ENCODE measurements at regions not wholly inside any gene's neighbourhood (a gene's known extent, or its start where the extent isn't known, plus 50 kb on each side); places are given as distances from the start of the nearest gene placed in this dataset.

GRCh38 chr2:188119112-188119838, 172.4 kb upstream of the GULP1 start:
- H3K4me1 ChIP-seq (ENCODE audit: control insufficient read depth in 3 of 3, insufficient read depth in 3 of 3, low read length in 3 of 3), result no peaks in the 10 kb centered on the region
- no peak overlapping the region for H3K27ac ChIP-seq (ENCODE audit: low read depth, low read length)
- no peaks in the 10 kb centered on the region for H3K9me3 ChIP-seq (ENCODE audit: control insufficient read depth in 3 of 3, low read length in 3 of 3)
- H3K36me3 ChIP-seq (ENCODE audit: control insufficient read depth in 3 of 3, insufficient read depth in 3 of 3, low read length in 3 of 3), result no peaks in the 10 kb centered on the region
- no peak overlapping the region for H3K4me3 ChIP-seq (ENCODE audit: low read length in 3 of 3)
- no peak overlapping the region for H3K9ac ChIP-seq (ENCODE audit: low read depth in 1 of 3, low read length in 3 of 3)
- no peaks in the 10 kb centered on the region for H3K27me3 ChIP-seq (ENCODE audit: control insufficient read depth in 3 of 3, insufficient read depth in 3 of 3, low read length in 3 of 3)

GRCh38 chr2:188122985-188123384, 168.7 kb upstream of the GULP1 start:
- Histone ChIP-seq H3K27ac (ENCODE audit: low read depth, low read length) (no peak overlapping the region), H3K36me3 (ENCODE audit: control insufficient read depth in 3 of 3, insufficient read depth in 3 of 3, low read length in 3 of 3) (no peaks in the 10 kb centered on the region), H3K9me3 (ENCODE audit: control insufficient read depth in 3 of 3, low read length in 3 of 3) (no peaks in the 10 kb centered on the region), H3K27me3 (ENCODE audit: control insufficient read depth in 3 of 3, insufficient read depth in 3 of 3, low read length in 3 of 3) (no peaks in the 10 kb centered on the region), H3K4me1 (ENCODE audit: control insufficient read depth in 3 of 3, insufficient read depth in 3 of 3, low read length in 3 of 3) (no peaks in the 10 kb centered on the region), H3K9ac (ENCODE audit: low read depth in 1 of 3, low read length in 3 of 3) (no peak overlapping the region), H3K4me3 (ENCODE audit: low read length in 3 of 3) (no peak overlapping the region)

- H3K36me3 ChIP-seq (ENCODE audit: control insufficient read depth in 3 of 3, insufficient read depth in 3 of 3, low read length in 3 of 3), result no peaks in the 10 kb centered on the region
- H3K27me3 ChIP-seq (ENCODE audit: control insufficient read depth in 3 of 3, insufficient read depth in 3 of 3, low read length in 3 of 3), result no peaks in the 10 kb centered on the region
- H3K27ac ChIP-seq (ENCODE audit: low read depth, low read length), result no peak overlapping the region
- no peaks in the 10 kb centered on the region for H3K9me3 ChIP-seq (ENCODE audit: control insufficient read depth in 3 of 3, low read length in 3 of 3)
- H3K9ac ChIP-seq (ENCODE audit: low read depth in 1 of 3, low read length in 3 of 3), result no peak overlapping the region
- peaks cover 0 to 2% (median 0%) of the 10 kb centered on the region in 3 donors for H3K4me1 ChIP-seq (ENCODE audit: control insufficient read depth in 3 of 3, insufficient read depth in 3 of 3, low read length in 3 of 3)
- H3K4me3 ChIP-seq (ENCODE audit: low read length in 3 of 3), result no peak overlapping the region
Measured at GRCh38 chr2:188129677-188130076, 162.0 kb upstream of the GULP1 start.

- no peaks in the 10 kb centered on the region for H3K27me3 ChIP-seq (ENCODE audit: control insufficient read depth in 3 of 3, insufficient read depth in 3 of 3, low read length in 3 of 3)
- no peak overlapping the region for H3K4me3 ChIP-seq (ENCODE audit: low read length in 3 of 3)
- H3K4me1 ChIP-seq (ENCODE audit: control insufficient read depth in 3 of 3, insufficient read depth in 3 of 3, low read length in 3 of 3), result peaks cover 0 to 2% (median 0%) of the 10 kb centered on the region in 3 donors
- no peaks in the 10 kb centered on the region for H3K9me3 ChIP-seq (ENCODE audit: control insufficient read depth in 3 of 3, low read length in 3 of 3)
- H3K36me3 ChIP-seq (ENCODE audit: control insufficient read depth in 3 of 3, insufficient read depth in 3 of 3, low read length in 3 of 3), result no peaks in the 10 kb centered on the region
- H3K27ac ChIP-seq (ENCODE audit: low read depth, low read length), result no peak overlapping the region
- no peak overlapping the region for H3K9ac ChIP-seq (ENCODE audit: low read depth in 1 of 3, low read length in 3 of 3)
Measured at GRCh38 chr2:188130317-188130716, 161.4 kb upstream of the GULP1 start.

GRCh38 chr2:188131281-188131680, 160.4 kb upstream of the GULP1 start:
- no peaks in the 10 kb centered on the region for H3K9me3 ChIP-seq (ENCODE audit: control insufficient read depth in 3 of 3, low read length in 3 of 3)
- H3K4me1 ChIP-seq (ENCODE audit: control insufficient read depth in 3 of 3, insufficient read depth in 3 of 3, low read length in 3 of 3), result peaks cover 0 to 2% (median 0%) of the 10 kb centered on the region in 3 donors
- H3K36me3 ChIP-seq (ENCODE audit: control insufficient read depth in 3 of 3, insufficient read depth in 3 of 3, low read length in 3 of 3), result no peaks in the 10 kb centered on the region
- no peak overlapping the region for H3K9ac ChIP-seq (ENCODE audit: low read depth in 1 of 3, low read length in 3 of 3)
- H3K27me3 ChIP-seq (ENCODE audit: control insufficient read depth in 3 of 3, insufficient read depth in 3 of 3, low read length in 3 of 3), result no peaks in the 10 kb centered on the region
- no peak overlapping the region for H3K4me3 ChIP-seq (ENCODE audit: low read length in 3 of 3)
- no peak overlapping the region for H3K27ac ChIP-seq (ENCODE audit: low read depth, low read length)

- Histone ChIP-seq H3K36me3 (ENCODE audit: control insufficient read depth in 3 of 3, insufficient read depth in 3 of 3, low read length in 3 of 3) (no peaks in the 10 kb centered on the region), H3K27ac (ENCODE audit: low read depth, low read length) (no peak overlapping the region), H3K4me3 (ENCODE audit: low read length in 3 of 3) (no peak overlapping the region), H3K4me1 (ENCODE audit: control insufficient read depth in 3 of 3, insufficient read depth in 3 of 3, low read length in 3 of 3) (peaks cover 0 to 2% (median 0%) of the 10 kb centered on the region in 3 donors), H3K27me3 (ENCODE audit: control insufficient read depth in 3 of 3, insufficient read depth in 3 of 3, low read length in 3 of 3) (no peaks in the 10 kb centered on the region), H3K9ac (ENCODE audit: low read depth in 1 of 3, low read length in 3 of 3) (no peak overlapping the region), H3K9me3 (ENCODE audit: control insufficient read depth in 3 of 3, low read length in 3 of 3) (no peaks in the 10 kb centered on the region)
Measured at GRCh38 chr2:188132385-188132784, 159.3 kb upstream of the GULP1 start.

GRCh38 chr2:188134241-188134640, 157.4 kb upstream of the GULP1 start:
- Histone ChIP-seq H3K4me1 (ENCODE audit: control insufficient read depth in 3 of 3, insufficient read depth in 3 of 3, low read length in 3 of 3) (peaks cover 0 to 2% (median 0%) of the 10 kb centered on the region in 3 donors), H3K9ac (ENCODE audit: low read depth in 1 of 3, low read length in 3 of 3) (no peak overlapping the region), H3K27ac (ENCODE audit: low read depth, low read length) (no peak overlapping the region), H3K4me3 (ENCODE audit: low read length in 3 of 3) (no peak overlapping the region), H3K9me3 (ENCODE audit: control insufficient read depth in 3 of 3, low read length in 3 of 3) (no peaks in the 10 kb centered on the region), H3K27me3 (ENCODE audit: control insufficient read depth in 3 of 3, insufficient read depth in 3 of 3, low read length in 3 of 3) (no peaks in the 10 kb centered on the region), H3K36me3 (ENCODE audit: control insufficient read depth in 3 of 3, insufficient read depth in 3 of 3, low read length in 3 of 3) (no peaks in the 10 kb centered on the region)

GRCh38 chr2:188138313-188138712, 153.4 kb upstream of the GULP1 start:
- H3K9me3 ChIP-seq (ENCODE audit: control insufficient read depth in 3 of 3, low read length in 3 of 3), result no peaks in the 10 kb centered on the region
- H3K4me1 ChIP-seq (ENCODE audit: control insufficient read depth in 3 of 3, insufficient read depth in 3 of 3, low read length in 3 of 3), result no peaks in the 10 kb centered on the region
- H3K27me3 ChIP-seq (ENCODE audit: control insufficient read depth in 3 of 3, insufficient read depth in 3 of 3, low read length in 3 of 3), result no peaks in the 10 kb centered on the region
- no peak overlapping the region for H3K27ac ChIP-seq (ENCODE audit: low read depth, low read length)
- H3K9ac ChIP-seq (ENCODE audit: low read depth in 1 of 3, low read length in 3 of 3), result no peak overlapping the region
- H3K4me3 ChIP-seq (ENCODE audit: low read length in 3 of 3), result no peak overlapping the region
- no peaks in the 10 kb centered on the region for H3K36me3 ChIP-seq (ENCODE audit: control insufficient read depth in 3 of 3, insufficient read depth in 3 of 3, low read length in 3 of 3)

- no peak overlapping the region for H3K27ac ChIP-seq (ENCODE audit: low read depth, low read length)
Measured at GRCh38 chr2:188142088-188142487, 149.6 kb upstream of the GULP1 start.

GRCh38 chr2:188142636-188143295, 148.9 kb upstream of the GULP1 start:
- H3K27me3 ChIP-seq (ENCODE audit: control insufficient read depth in 3 of 3, insufficient read depth in 3 of 3, low read length in 3 of 3), result no peaks in the 10 kb centered on the region
- no peaks in the 10 kb centered on the region for H3K4me1 ChIP-seq (ENCODE audit: control insufficient read depth in 3 of 3, insufficient read depth in 3 of 3, low read length in 3 of 3)
- no peaks in the 10 kb centered on the region for H3K9me3 ChIP-seq (ENCODE audit: control insufficient read depth in 3 of 3, low read length in 3 of 3)
- H3K9ac ChIP-seq (ENCODE audit: low read depth in 1 of 3, low read length in 3 of 3), result no peak overlapping the region
- no peak overlapping the region for H3K4me3 ChIP-seq (ENCODE audit: low read length in 3 of 3)
- no peaks in the 10 kb centered on the region for H3K36me3 ChIP-seq (ENCODE audit: control insufficient read depth in 3 of 3, insufficient read depth in 3 of 3, low read length in 3 of 3)
- no peak overlapping the region for H3K27ac ChIP-seq (ENCODE audit: low read depth, low read length)

More at GRCh38 chr2:188142088-188142487, 149.6 kb upstream of the GULP1 start:
- Histone ChIP-seq H3K9me3 (ENCODE audit: control insufficient read depth in 3 of 3, low read length in 3 of 3) (no peaks in the 10 kb centered on the region), H3K27me3 (ENCODE audit: control insufficient read depth in 3 of 3, insufficient read depth in 3 of 3, low read length in 3 of 3) (no peaks in the 10 kb centered on the region), H3K36me3 (ENCODE audit: control insufficient read depth in 3 of 3, insufficient read depth in 3 of 3, low read length in 3 of 3) (no peaks in the 10 kb centered on the region), H3K9ac (ENCODE audit: low read depth in 1 of 3, low read length in 3 of 3) (no peak overlapping the region), H3K4me1 (ENCODE audit: control insufficient read depth in 3 of 3, insufficient read depth in 3 of 3, low read length in 3 of 3) (no peaks in the 10 kb centered on the region), H3K4me3 (ENCODE audit: low read length in 3 of 3) (no peak overlapping the region)

All from skeletal muscle tissue (tissue), 3 donors.